ENCODE measurements at regions not wholly inside any gene's neighbourhood (a gene's known extent, or its start where the extent isn't known, plus 50 kb on each side); places are given as distances from the start of the nearest gene placed in this dataset.
"Not testable (repeated sequence)": the region's sequence is repeated elsewhere in the genome, so short reads cannot be mapped to it uniquely, and the experiment has no call there.

DNA sequence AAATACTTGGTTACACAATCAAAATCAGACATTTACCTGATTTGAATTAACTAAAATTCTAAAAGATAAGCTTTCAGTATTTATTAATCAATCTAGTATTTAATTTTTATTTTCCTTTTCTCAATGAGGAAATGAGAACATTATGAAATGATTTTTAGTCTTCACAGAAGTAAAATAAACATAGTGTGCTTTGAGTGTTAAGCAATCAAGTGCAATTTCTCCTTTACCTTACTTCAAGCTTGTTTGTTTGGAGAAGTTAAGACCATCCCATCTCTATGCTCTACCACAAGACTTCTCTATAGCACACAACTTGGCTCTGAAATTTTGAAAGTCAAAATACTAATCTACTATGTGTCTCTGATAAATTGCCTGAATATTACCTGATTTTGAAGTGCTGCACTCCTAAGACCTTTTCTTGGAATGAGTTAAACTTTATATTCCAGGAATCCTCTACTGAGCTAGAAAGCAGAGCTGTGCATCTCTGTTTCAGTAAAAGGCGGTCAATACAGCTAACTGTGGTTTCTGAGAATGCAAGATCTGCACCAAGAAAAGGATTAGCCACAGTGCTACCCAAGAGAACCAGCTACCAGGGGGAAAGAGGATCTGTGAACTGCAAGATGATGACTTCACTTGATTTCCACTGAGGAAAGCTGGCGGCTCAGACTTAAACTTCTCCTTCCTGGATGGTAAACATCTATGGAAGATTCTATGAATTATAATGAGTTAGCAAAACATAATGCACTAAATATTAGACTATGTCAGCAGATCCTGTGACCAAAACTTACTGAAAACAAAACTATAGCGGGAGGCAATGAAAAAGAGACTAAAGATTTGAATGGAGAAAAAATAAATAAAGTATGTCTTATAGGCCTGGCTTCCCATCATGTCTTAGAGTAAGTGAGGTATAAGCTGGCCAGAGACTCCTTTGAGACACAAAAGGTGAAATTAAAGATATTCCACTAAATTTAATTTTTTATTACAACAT, 358.7 kb downstream of the TUBA3C start:
- not testable (repeated sequence) for DNase-seq

DNA sequence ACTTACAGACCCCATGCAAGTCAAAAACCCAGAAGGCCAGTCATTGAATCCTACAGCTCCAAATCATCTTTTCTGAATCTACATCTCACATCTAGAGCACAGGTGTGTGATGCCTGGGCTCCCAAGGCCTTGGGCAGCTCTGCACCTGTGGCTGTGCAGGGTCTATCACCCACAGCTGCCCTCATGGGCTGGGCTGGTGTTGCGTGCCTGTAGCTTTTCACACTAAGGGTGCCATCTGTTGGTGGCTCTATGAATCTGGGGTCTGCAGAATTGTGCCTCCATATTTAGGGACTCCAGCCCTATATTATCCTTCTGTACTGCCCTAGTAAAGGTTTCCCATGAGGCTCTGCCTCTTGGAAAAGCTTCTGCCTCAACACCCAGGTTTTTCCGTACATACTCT, 407.6 kb downstream of the TUBA3C start:
- not testable (repeated sequence) for DNase-seq

GRCh38 chr13:18741696-18742095, 439.9 kb downstream of the TUBA3C start:
- not testable (repeated sequence) for DNase-seq

DNA sequence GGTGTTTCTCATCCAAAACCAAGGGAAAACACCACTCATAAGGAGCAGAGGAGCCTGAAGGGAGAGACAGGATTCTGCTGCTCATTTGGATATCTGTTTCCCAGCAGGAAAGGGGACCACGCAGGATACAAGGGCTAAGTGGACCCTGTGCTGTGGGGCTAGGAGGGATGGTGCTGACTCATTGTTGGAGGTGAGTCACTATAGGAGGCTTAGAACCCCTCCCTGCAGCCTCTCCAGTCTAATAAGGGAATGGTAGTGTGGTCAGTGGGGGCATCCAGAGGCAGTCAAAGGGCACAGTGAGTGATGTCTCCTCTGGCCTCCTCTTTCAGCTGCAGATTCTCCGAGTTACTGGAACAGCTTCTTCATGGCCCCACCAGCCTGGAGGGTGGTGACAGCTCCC, 442.3 kb downstream of the TUBA3C start:
- no peak for DNase-seq

- DNase-seq: not testable (repeated sequence)
Measured at GRCh38 chr13:18738086-18738485, 443.5 kb downstream of the TUBA3C start.

DNA sequence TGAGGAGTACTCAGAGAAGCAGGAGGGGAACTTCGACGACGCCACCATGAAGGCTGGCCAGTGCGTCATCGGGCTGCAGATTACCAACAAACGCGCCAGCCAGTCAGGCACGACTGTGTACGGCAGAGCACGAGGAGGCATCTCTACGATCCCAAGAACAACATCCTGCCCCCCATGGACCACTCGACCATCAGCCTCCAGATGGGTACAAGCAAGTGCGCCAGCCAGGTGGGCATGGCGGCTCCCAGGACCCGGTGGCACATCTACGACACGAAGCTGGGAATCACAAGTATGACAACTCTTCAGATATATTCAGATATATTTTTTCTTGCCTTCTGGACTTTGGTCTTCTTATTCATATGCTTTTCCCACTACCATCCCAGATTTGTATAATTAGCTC, 454.5 kb downstream of the TUBA3C start:
- DNase-seq: not testable (repeated sequence)

- not testable (repeated sequence) for DNase-seq
Measured at GRCh38 chr13:18726524-18726923, 455.1 kb downstream of the TUBA3C start.

- DNase-seq: not testable (repeated sequence)
Measured at GRCh38 chr13:18725242-18725822, 456.3 kb downstream of the TUBA3C start.

DNA sequence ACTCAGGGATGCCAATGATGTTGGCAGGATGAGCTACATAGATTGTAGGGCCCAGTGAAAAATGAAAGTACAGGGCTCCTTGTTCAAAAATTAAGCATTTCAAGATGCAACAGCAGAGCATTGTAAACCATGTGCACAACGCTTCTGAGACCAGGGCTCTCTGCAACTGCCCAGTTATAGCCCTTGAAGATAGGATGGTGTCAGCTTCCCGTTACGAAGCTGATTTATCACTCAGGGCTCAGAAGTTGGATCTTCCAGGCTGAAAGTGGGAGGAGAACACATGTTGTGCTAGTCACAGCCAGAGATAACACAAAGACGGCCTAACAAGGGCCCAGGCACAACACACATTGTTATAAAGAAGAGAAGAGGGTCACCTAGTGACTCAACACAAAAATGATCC, 466.7 kb downstream of the TUBA3C start:
- DNase-seq: no peak

GRCh38 chr13:18710673-18711072, 471.0 kb downstream of the TUBA3C start:
- DNase-seq: not testable (repeated sequence)

DNA sequence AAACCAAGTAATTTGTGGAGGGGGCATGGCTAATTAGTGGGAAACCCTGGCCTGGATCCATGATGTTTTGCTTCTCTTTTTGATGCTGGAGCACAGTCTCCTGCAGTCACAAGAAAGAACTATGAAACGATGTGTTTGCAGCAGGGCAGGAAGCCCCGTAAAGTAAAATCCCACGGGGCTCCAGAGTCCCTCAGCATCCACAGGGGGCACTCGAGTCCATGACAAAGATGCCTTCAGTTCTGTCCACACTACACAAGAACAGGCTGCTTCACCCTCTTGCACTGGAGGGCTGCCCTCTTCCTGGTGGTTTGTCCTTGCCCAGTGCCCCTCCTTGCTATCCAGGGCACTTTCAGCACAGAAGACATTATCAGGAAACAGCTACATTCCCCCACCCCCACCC, 475.1 kb downstream of the TUBA3C start:
- not testable (repeated sequence) for DNase-seq

DNA sequence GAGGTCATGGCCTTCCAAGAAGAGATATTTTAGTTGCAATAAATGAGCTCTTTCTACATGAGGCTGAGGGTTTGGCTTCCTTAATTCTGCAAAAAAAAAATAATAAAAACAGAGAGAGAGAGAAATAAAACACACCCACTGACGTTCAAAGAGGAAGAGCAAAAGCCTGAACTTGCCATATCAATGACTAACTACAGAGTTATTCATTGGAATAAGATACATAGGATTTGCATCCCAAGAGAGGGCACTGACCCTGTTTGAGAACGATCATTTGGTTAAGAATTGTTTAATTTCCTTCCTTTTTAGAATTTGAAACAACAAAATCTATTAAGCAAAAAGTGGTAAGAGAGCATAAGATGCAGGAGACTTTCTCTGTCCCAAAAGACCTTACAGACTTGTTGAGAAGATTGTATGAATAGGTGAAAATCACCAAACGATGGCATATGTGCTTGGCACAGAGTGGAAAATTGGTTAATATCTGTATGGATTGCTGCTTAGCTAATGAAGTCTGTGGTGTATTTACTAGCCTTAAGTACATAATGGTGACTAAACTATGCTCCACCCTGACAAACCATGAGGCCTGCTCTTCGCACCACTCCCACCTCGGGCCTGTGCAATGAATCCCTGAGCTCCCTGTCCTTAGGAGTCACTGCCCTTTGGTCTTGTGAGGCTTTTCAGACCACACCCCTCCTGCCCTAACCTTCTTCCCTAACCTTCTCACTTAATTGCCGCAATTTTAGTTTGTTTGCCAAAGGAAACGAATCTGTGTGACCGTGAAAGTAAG, 479.0 kb downstream of the TUBA3C start:
- not testable (repeated sequence) for DNase-seq

- not testable (repeated sequence) for DNase-seq
Measured at GRCh38 chr13:18698332-18698731, 483.3 kb downstream of the TUBA3C start.

- DNase-seq: not testable (repeated sequence)
Measured at GRCh38 chr13:18697851-18698250, 483.8 kb downstream of the TUBA3C start.

DNA sequence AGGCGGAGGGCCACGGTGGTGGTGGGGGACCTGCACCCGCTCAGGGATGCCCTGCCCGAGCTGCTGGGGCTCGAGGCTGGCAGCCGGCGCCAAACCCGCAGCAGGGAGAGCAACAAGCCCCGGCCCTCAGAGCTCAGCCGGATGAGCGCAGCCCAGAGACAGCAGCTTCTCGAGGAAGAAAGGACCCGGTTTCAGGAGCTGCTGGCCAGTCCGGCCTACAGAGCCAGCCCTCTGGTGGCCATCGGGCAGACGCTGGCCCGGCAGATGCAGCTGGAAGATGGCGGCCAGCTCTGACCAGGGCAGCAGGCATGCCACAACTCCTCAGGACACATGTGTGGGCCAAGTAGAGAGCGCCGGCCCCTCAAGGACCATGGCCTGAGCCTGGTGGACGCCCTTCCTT, 484.4 kb downstream of the TUBA3C start:
- not testable (repeated sequence) for DNase-seq

- not testable (repeated sequence) for DNase-seq
Measured at GRCh38 chr13:18677403-18677802, 504.2 kb downstream of the TUBA3C start.

GRCh38 chr13:18675268-18675667, 506.4 kb downstream of the TUBA3C start:
- not testable (repeated sequence) for DNase-seq

DNA sequence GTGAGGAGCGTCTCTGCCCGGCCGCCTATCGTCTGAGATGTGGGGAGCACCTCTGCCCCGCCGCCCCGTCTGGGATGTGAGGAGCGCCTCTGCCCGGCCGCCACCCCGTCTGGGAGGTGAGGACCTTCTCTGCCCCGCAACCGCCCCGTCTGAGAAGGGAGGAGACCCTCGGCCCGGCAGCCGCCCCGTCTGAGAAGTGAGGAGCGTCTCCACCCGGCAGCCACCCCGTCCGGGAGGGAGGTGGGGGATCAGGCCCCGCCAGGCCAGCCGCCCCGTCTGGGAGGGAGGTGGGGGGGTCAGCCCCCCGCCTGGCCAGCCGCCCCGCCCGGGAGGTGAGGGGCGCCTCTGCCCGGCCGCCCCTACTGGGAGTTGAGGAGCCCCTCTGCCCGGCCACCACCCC, 507.8 kb downstream of the TUBA3C start:
- DNase-seq: not testable (repeated sequence)

DNA sequence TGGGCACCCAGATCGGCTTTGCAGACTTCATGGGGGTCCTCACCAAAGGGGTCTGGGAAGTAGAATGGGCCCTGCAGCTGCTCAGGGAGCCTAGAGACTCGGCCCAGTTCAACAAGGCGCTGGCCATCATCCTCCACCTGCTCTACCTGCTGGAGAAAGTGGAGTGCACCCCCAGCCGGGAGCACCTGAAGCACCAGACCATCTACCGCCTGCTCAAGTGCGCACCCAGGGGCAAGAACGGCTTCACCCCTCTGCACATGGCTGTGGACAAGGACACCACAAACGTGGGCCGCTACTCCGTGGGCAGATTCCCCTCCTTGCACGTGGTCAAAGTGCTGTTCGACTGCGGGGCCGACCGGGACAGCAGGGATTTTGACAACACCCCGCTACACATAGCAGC, 515.0 kb downstream of the TUBA3C start:
- DNase-seq: not testable (repeated sequence)

- DNase-seq: not testable (repeated sequence)
Measured at GRCh38 chr13:18665716-18666115, 515.9 kb downstream of the TUBA3C start.

GRCh38 chr13:18665124-18665523, 516.5 kb downstream of the TUBA3C start:
- DNase-seq: not testable (repeated sequence)

DNA sequence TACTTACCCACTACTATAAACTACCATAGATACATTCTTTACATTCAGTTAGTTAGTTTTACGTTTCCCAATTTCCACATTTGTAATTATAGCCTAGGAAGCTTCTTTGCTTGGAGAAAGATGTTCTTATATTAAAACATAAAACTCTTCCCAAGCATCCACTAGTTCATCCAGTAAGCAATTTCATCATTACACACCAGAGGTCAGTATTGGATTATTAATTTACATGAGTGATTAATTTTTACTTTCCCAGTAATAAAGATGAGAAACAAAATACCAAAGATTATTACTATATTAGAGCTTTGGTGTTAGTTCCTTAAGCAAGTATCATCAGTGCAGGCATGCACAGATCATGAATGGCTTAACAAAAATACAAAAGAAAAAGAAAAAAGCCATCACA, 518.4 kb downstream of the TUBA3C start:
- not testable (repeated sequence) for DNase-seq

DNA sequence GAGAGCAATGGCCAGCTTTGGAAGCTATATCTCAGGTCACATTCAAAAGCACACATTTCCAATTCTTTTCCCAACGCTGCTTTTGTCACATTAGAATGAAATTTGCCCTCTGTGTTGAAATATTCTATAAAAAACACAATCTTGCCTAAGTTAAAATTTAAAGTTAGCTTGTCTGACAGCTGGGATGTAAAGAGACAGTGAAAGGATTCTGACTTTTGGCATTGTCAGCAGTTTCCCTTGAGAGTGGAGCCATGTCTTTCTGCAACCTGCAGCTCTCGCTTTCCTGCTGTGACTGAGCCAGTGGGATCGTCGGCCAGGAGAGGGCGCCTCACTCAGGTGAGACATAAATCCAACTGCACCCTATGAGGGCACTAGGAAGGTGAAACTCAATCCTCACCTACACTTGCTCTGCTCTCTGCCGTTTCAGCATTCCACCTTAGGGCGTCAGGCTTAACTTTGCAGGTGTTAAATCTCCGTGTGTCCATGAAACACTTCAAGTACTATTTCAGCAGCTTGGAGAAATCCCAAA, 537.9 kb downstream of the TUBA3C start:
- peak; percentile 13 for DNase-seq

Data from activated naive CD4-positive, alpha-beta T cell treated with Interleukin-2 at 50 U/mL for 16 hours (primary cell).